GM23338 (cell line): ENCODE measurements at regions not wholly inside any gene's neighbourhood (a gene's known extent, or its start where the extent isn't known, plus 50 kb on each side); places are given as distances from the start of the nearest gene placed in this dataset.

Experiments
- ATAC-seq: fragments of 200-7000 bp; cut with Tn5 transposase; 3 replicates; pipeline ENCODE4 v1.9.1; 2020
- DNase-seq: peaks from one replicate; pipeline ENCODE4 v3.0.0-alpha.2; 2015; ENCODE audit warnings: low spot score
- H2AFZ ChIP-seq: fragments of 200-600 bp; sonication (generic); 2 replicates; pipeline ENCODE4 v1.8.0; 2016; ENCODE audit warnings: antibody characterized with exemption, mild to moderate bottlenecking, moderate library complexity
- H3F3A ChIP-seq: fragments of 200-600 bp; sonication (generic); replicated peaks from 2 replicates; pipeline ENCODE4 v1.8.0; 2017; ENCODE audit warnings: antibody characterized with exemption, mixed run types, low read depth
- H3K27ac ChIP-seq: fragments of 200-600 bp; sonication (generic); 2 replicates; pipeline ENCODE4 v1.6.1; 2016; ENCODE audit warnings: low read depth
- H3K27me3 ChIP-seq: fragments of 200-600 bp; sonication (generic); 2 replicates; pipeline ENCODE4 v1.8.0; 2016; ENCODE audit warnings: mild to moderate bottlenecking, mixed run types, moderate library complexity; ENCODE audit not compliant: insufficient read depth
- H3K36me3 ChIP-seq: fragments of 200-600 bp; sonication (generic); 2 replicates; pipeline ENCODE4 v1.8.0; 2016; ENCODE audit warnings: mild to moderate bottlenecking; ENCODE audit not compliant: insufficient read depth
- H3K4me1 ChIP-seq: fragments of 200-600 bp; sonication (generic); 2 replicates; pipeline ENCODE4 v1.8.0; 2016; ENCODE audit warnings: mild to moderate bottlenecking, moderate library complexity; ENCODE audit not compliant: insufficient read depth
- H3K4me2 ChIP-seq: fragments of 200-600 bp; sonication (generic); 2 replicates; pipeline ENCODE4 v1.7.1; 2017; ENCODE audit warnings: mixed run types
- H3K4me3 ChIP-seq: fragments of 200-600 bp; sonication (generic); 2 replicates; pipeline ENCODE4 v1.6.1; 2016; ENCODE audit warnings: mixed run types
- H3K79me2 ChIP-seq: fragments of 200-600 bp; sonication (generic); replicated peaks from 2 replicates; pipeline ENCODE4 v1.8.0; 2017; ENCODE audit warnings: mild to moderate bottlenecking; ENCODE audit not compliant: insufficient read depth
- H3K9me2 ChIP-seq: fragments of 200-600 bp; sonication (generic); 2 replicates; pipeline ENCODE4 v1.8.0; 2017; ENCODE audit not compliant: insufficient read depth
- H4K20me1 ChIP-seq: fragments of 200-600 bp; sonication (generic); replicated peaks from 2 replicates; pipeline ENCODE4 v1.8.0; 2017; ENCODE audit warnings: mild to moderate bottlenecking; ENCODE audit not compliant: insufficient read depth
- H3K27ac Mint-ChIP-seq: 2 replicates; pipeline ENCODE4 v1.8.0; 2020; ENCODE audit warnings: inconsistent platforms, mild to moderate bottlenecking, moderate library complexity, mixed read lengths
- H3K27me3 Mint-ChIP-seq: 3 replicates; pipeline ENCODE4 v1.8.0; 2022; ENCODE audit warnings: low read depth, mild to moderate bottlenecking, moderate library complexity, mixed read lengths, inconsistent platforms; ENCODE audit not compliant: insufficient read depth, poor library complexity
- H3K36me3 Mint-ChIP-seq: 3 replicates; pipeline ENCODE4 v1.8.0; 2021; ENCODE audit warnings: low read depth, mild to moderate bottlenecking, inconsistent platforms, moderate library complexity, mixed read lengths
- H3K4me1 Mint-ChIP-seq: 3 replicates; pipeline ENCODE4 v1.8.0; 2020; ENCODE audit warnings: mild to moderate bottlenecking, inconsistent platforms, mixed read lengths
- H3K4me3 Mint-ChIP-seq: 3 replicates; pipeline ENCODE4 v1.8.0; 2021; ENCODE audit warnings: moderate library complexity, mild to moderate bottlenecking, inconsistent platforms, mixed read lengths
- H3K9me3 Mint-ChIP-seq: 3 replicates; pipeline ENCODE4 v1.8.0; 2020; ENCODE audit warnings: moderate library complexity, mild to moderate bottlenecking, inconsistent platforms, mixed read lengths
- CREB1 ChIP-seq: fragments of 250-450 bp; sonication (Bioruptor Pico); IDR thresholded peaks from 2 replicates; pipeline ENCODE4 v1.5.0; 2020; ENCODE audit warnings: low read depth, mild to moderate bottlenecking, moderate library complexity
- EZH2 ChIP-seq: fragments of 200-600 bp; sonication (generic); IDR thresholded peaks from one replicate; pipeline ENCODE4 v1.8.0; 2017; ENCODE audit warnings: antibody characterized with exemption, mild to moderate bottlenecking, low read depth; ENCODE audit not compliant: unreplicated experiment
- EZH2phosphoT487 ChIP-seq: fragments of 200-600 bp; sonication (generic); IDR thresholded peaks from one replicate; pipeline ENCODE4 v1.8.1; 2018; ENCODE audit warnings: antibody characterized with exemption; ENCODE audit not compliant: unreplicated experiment
- JUNB ChIP-seq: IDR thresholded peaks from one replicate; pipeline ENCODE4 v1.6.1; 2016; ENCODE audit warnings: antibody characterized with exemption; ENCODE audit not compliant: unreplicated experiment
- NANOG ChIP-seq: IDR thresholded peaks from 2 replicates; pipeline ENCODE4 v1.6.1; 2016; ENCODE audit warnings: antibody characterized with exemption, borderline replicate concordance
- POLR2AphosphoS5 ChIP-seq: IDR thresholded peaks from 2 replicates; pipeline ENCODE4 v1.6.1; 2016; ENCODE audit warnings: antibody characterized with exemption, low read depth
- STAT1 ChIP-seq: IDR thresholded peaks from one replicate; pipeline ENCODE4 v1.6.1; 2016; ENCODE audit warnings: antibody characterized with exemption; ENCODE audit not compliant: unreplicated experiment
- ZNF114 ChIP-seq: fragments of 250-450 bp; sonication (Bioruptor Pico); IDR thresholded peaks from 2 replicates; pipeline ENCODE4 v1.5.0; 2020; ENCODE audit warnings: mild to moderate bottlenecking, moderate library complexity
- ZNF331 ChIP-seq: fragments of 250-450 bp; sonication (Bioruptor Pico); IDR thresholded peaks from 2 replicates; pipeline ENCODE4 v1.5.0; 2020; ENCODE audit warnings: low read depth, mild to moderate bottlenecking, moderate library complexity
- TF ChIP-seq, protein P1 (sequence below): IDR thresholded peaks from one replicate; pipeline ENCODE4 v1.6.1; 2018; ENCODE audit warnings: antibody characterized with exemption; ENCODE audit not compliant: unreplicated experiment
- TF ChIP-seq, protein P2 (sequence below), 2 experiments: fragments of 200-600 bp in 1 of 2; sonication (generic) in 1 of 2; conservative IDR thresholded peaks; 2 replicates each; pipeline versions ENCODE4 v1.5.1 to v1.6.1; 2016 to 2017; ENCODE audit warnings: antibody characterized with exemption in 2 of 2, low read depth in 2 of 2, mild to moderate bottlenecking in 2 of 2, moderate library complexity in 1 of 2
- TF ChIP-seq, protein P3 (sequence below): IDR thresholded peaks from 2 replicates; pipeline ENCODE4 v1.6.1; 2016; ENCODE audit warnings: antibody characterized with exemption

DNA sequence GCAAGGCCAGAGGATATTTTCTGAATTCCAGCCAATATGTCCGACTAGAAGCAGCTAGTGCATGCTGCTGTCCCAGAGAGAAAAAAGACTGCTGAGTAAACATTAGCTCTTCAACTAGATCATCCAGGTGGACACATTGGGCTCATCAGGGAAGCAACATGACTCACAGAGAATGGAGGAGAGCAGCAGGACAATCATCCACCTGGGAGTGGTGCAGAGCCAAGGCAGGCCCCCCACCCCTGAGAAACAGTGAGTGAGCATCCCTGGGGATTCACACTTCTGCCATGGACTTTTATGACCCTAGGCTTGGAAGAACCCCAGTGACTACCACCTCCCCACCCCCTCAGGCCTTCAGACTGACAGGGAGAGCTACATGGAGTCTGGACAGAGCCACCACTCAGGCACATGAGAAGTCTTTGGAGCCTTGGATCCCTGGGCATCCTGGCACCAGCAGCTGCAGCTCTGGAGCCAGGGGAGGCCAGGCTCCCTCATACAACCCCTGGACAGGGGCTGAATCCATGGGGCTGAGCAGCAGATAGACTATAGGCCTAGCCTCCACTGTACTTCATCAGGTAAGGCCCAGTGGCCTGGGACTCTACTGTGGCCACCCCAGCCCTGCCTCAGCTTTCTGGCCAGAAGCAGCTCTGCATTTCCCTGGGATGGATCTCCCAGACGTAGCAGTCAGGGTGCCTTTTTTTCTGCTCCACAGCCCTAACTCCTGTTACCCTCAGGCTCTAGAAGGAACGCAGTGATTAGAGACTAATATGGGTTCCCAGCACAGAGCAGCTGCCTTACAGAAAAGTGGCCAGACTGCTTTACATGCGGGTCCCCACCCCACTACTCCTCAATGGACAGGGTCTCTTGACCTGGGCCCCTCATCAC is 82.9 kb upstream of the RNF217 start (continued):
- TF ChIP-seq, protein P1, sequence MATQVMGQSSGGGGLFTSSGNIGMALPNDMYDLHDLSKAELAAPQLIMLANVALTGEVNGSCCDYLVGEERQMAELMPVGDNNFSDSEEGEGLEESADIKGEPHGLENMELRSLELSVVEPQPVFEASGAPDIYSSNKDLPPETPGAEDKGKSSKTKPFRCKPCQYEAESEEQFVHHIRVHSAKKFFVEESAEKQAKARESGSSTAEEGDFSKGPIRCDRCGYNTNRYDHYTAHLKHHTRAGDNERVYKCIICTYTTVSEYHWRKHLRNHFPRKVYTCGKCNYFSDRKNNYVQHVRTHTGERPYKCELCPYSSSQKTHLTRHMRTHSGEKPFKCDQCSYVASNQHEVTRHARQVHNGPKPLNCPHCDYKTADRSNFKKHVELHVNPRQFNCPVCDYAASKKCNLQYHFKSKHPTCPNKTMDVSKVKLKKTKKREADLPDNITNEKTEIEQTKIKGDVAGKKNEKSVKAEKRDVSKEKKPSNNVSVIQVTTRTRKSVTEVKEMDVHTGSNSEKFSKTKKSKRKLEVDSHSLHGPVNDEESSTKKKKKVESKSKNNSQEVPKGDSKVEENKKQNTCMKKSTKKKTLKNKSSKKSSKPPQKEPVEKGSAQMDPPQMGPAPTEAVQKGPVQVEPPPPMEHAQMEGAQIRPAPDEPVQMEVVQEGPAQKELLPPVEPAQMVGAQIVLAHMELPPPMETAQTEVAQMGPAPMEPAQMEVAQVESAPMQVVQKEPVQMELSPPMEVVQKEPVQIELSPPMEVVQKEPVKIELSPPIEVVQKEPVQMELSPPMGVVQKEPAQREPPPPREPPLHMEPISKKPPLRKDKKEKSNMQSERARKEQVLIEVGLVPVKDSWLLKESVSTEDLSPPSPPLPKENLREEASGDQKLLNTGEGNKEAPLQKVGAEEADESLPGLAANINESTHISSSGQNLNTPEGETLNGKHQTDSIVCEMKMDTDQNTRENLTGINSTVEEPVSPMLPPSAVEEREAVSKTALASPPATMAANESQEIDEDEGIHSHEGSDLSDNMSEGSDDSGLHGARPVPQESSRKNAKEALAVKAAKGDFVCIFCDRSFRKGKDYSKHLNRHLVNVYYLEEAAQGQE: no peak
- no peak for TF ChIP-seq CREB1 (CRISPR knock-in tag)

DNA sequence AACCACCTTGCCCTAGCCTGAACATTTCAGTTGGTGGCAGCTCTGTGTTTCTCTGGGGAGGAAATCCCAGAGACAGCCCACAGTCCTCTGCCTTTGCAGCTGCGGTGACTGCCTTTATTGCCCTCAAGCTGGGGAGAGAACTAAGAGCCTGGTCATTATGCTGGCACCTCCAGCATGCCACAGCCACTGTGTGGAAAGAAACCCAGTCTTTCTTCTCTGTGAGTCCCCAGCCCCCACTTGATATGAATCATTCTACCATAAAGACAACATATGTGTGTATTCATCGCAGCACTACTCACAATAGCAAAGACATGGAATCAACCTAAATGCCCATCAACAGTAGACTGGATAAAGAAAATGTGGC is 82.3 kb upstream of the RNF217 start:
- Histone ChIP-seq H2AFZ (no peak overlapping the region), H3K36me3 (no peaks in the 10 kb centered on the region), H3K4me2 (no peak overlapping the region), H3K27ac (no peak overlapping the region), H3K27me3 (no peaks in the 10 kb centered on the region), H3K9me2 (no peaks in the 10 kb centered on the region), H3K4me1 (peaks cover 30% of the 10 kb centered on the region), H3K79me2 (no peaks in the 10 kb centered on the region), H3F3A (no peaks in the 10 kb centered on the region), H4K20me1 (no peaks in the 10 kb centered on the region), H3K4me3 (no peak overlapping the region)
- Mint-ChIP-seq H3K9me3 (no peaks in the 10 kb centered on the region), H3K4me3 (no peak overlapping the region), H3K27me3 (no peaks in the 10 kb centered on the region), H3K27ac (no peak overlapping the region), H3K4me1 (peaks cover 23% of the 10 kb centered on the region), H3K36me3 (no peaks in the 10 kb centered on the region)
- ATAC-seq (no peak), DNase-seq (no peak)
- TF ChIP-seq STAT1 (no peak), EZH2 (no peak), ZNF114 (CRISPR knock-in tag) (no peak), ZNF331 (CRISPR knock-in tag) (no peak), NANOG (no peak), EZH2phosphoT487 (no peak), POLR2AphosphoS5 (no peak), JUNB (no peak), CREB1 (CRISPR knock-in tag) (no peak)
- TF ChIP-seq, protein P1: no peak
- TF ChIP-seq, protein P2, sequence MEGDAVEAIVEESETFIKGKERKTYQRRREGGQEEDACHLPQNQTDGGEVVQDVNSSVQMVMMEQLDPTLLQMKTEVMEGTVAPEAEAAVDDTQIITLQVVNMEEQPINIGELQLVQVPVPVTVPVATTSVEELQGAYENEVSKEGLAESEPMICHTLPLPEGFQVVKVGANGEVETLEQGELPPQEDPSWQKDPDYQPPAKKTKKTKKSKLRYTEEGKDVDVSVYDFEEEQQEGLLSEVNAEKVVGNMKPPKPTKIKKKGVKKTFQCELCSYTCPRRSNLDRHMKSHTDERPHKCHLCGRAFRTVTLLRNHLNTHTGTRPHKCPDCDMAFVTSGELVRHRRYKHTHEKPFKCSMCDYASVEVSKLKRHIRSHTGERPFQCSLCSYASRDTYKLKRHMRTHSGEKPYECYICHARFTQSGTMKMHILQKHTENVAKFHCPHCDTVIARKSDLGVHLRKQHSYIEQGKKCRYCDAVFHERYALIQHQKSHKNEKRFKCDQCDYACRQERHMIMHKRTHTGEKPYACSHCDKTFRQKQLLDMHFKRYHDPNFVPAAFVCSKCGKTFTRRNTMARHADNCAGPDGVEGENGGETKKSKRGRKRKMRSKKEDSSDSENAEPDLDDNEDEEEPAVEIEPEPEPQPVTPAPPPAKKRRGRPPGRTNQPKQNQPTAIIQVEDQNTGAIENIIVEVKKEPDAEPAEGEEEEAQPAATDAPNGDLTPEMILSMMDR (conservative IDR thresholded peaks at IDR 0.05; ENCODE audit: low read depth in 2 of 2): no peak
- TF ChIP-seq, protein P3, sequence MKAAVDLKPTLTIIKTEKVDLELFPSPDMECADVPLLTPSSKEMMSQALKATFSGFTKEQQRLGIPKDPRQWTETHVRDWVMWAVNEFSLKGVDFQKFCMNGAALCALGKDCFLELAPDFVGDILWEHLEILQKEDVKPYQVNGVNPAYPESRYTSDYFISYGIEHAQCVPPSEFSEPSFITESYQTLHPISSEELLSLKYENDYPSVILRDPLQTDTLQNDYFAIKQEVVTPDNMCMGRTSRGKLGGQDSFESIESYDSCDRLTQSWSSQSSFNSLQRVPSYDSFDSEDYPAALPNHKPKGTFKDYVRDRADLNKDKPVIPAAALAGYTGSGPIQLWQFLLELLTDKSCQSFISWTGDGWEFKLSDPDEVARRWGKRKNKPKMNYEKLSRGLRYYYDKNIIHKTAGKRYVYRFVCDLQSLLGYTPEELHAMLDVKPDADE: no peak
